Tibial nerve (tissue), 4 donors: ENCODE measurements at regions not wholly inside any gene's neighbourhood (a gene's known extent, or its start where the extent isn't known, plus 50 kb on each side); places are given as distances from the start of the nearest gene placed in this dataset.

ENCODE experiments used
- DNase-seq, 2 donors: peaks; one replicate each; pipeline ENCODE4 v3.0.0-alpha.2; 2019; ENCODE audit warnings: low spot score in 2 of 2
- H3K27ac ChIP-seq, 4 donors: fragments of 200-600 bp; sonication (generic) in 3 of 4; one replicate each; pipeline ENCODE4 v1.5.1; 2017 to 2019; ENCODE audit warnings: mild to moderate bottlenecking in 1 of 4
- H3K27me3 ChIP-seq, 2 donors: fragments of 200-600 bp; sonication (generic) in 1 of 2; one replicate each; pipeline versions ENCODE4 v1.5.1 to v1.6.0; 2017 to 2019
- H3K36me3 ChIP-seq, 3 donors: fragments of 200-600 bp; sonication (generic); one replicate each; pipeline ENCODE4 v1.5.1; 2018 to 2019
- H3K4me1 ChIP-seq, 4 donors: fragments of 200-600 bp; sonication (generic) in 3 of 4; one replicate each; pipeline ENCODE4 v1.5.1; 2017 to 2019
- H3K4me3 ChIP-seq, 4 donors: fragments of 200-600 bp; sonication (generic) in 3 of 4; one replicate each; pipeline ENCODE4 v1.5.1; 2017 to 2019; ENCODE audit warnings: mild to moderate bottlenecking in 1 of 4, moderate library complexity in 1 of 4
- H3K9me3 ChIP-seq, 4 donors: fragments of 200-600 bp; sonication (generic) in 3 of 4; one replicate each; pipeline ENCODE4 v1.5.1; 2017 to 2019
- CTCF ChIP-seq, 5 experiments: fragments of 200-600 bp in 3 of 5; fragments of 450-650 bp in 2 of 5; sonication (generic) in 3 of 5; IDR thresholded peaks; one replicate each; pipeline ENCODE4 v1.5.1; 2016 to 2019; ENCODE audit warnings: antibody characterized with exemption in 5 of 5, mild to moderate bottlenecking in 3 of 5, moderate library complexity in 2 of 5
- EP300 ChIP-seq, 2 donors: sonication (generic); formaldehyde crosslinking; IDR thresholded peaks; one replicate each; pipeline ENCODE4 v1.6.1; 2017; ENCODE audit warnings: antibody characterized with exemption in 2 of 2, mild to moderate bottlenecking in 1 of 2
- POLR2A ChIP-seq, 2 donors: fragments of 450-650 bp; IDR thresholded peaks; one replicate each; pipeline ENCODE4 v1.6.1; 2017; ENCODE audit warnings: antibody characterized with exemption in 2 of 2, mild to moderate bottlenecking in 2 of 2, moderate library complexity in 2 of 2
- WGBS, 2 donors: methylation state at CpG; one replicate each; pipeline ENCODE4 v1.1.5; 2018; 5-methylcytosine and 5-hydroxymethylcytosine counted together

GRCh38 chr1:5373281-5373680 lies 618.9 kb downstream of the NPHP4 start:
- Histone ChIP-seq H3K27ac (no peak overlapping the region), H3K4me1 (no peaks in the 10 kb centered on the region), H3K27me3 (no peaks in the 10 kb centered on the region), H3K9me3 (peaks cover 0 to 10% (median 0%) of the 10 kb centered on the region in 4 donors), H3K4me3 (no peak overlapping the region), H3K36me3 (no peaks in the 10 kb centered on the region)
- TF ChIP-seq CTCF (IDR thresholded peaks at IDR 0.05) (no peak), POLR2A (IDR thresholded peaks at IDR 0.05) (no peak), EP300 (IDR thresholded peaks at IDR 0.05) (no peak)
- 92 to 96% methylated on average over 4 of the region's 4 CpGs for WGBS, 2 donors
- DNase-seq = no peak

- no peak for DNase-seq
- Histone ChIP-seq H3K4me3 (no peak overlapping the region), H3K27ac (no peak overlapping the region), H3K9me3 (peaks cover 0 to 10% (median 0%) of the 10 kb centered on the region in 4 donors), H3K36me3 (no peaks in the 10 kb centered on the region), H3K27me3 (no peaks in the 10 kb centered on the region), H3K4me1 (no peaks in the 10 kb centered on the region)
- WGBS, 2 donors = 79 to 83% methylated on average over 7 of the region's 7 CpGs
- TF ChIP-seq POLR2A (IDR thresholded peaks at IDR 0.05) = no peak
- no peak for TF ChIP-seq EP300 (IDR thresholded peaks at IDR 0.05)
- no peak for TF ChIP-seq CTCF (IDR thresholded peaks at IDR 0.05)
These were observed 621.0 kb downstream of the NPHP4 start for GRCh38 chr1:5371270-5371669.

- H3K27me3 ChIP-seq = no peaks in the 10 kb centered on the region
- 72 to 83% methylated on average over 3 of the region's 3 CpGs for WGBS, 2 donors
These were observed 621.9 kb downstream of the NPHP4 start for GRCh38 chr1:5370311-5370710.

GRCh38 chr1:5369223-5369622 lies 623.0 kb downstream of the NPHP4 start:
- H3K36me3 ChIP-seq = no peaks in the 10 kb centered on the region
- 54 to 73% methylated on average over 1 of the region's 1 CpG for WGBS, 2 donors
- no peak overlapping the region for H3K4me3 ChIP-seq
- no peak for TF ChIP-seq POLR2A (IDR thresholded peaks at IDR 0.05)
- no peak for DNase-seq
- H3K27ac ChIP-seq = no peak overlapping the region
- H3K27me3 ChIP-seq = no peaks in the 10 kb centered on the region
- peaks cover 0 to 10% (median 0%) of the 10 kb centered on the region in 4 donors for H3K9me3 ChIP-seq
- no peaks in the 10 kb centered on the region for H3K4me1 ChIP-seq

More at GRCh38 chr1:5370311-5370710, 621.9 kb downstream of the NPHP4 start:
- no peak overlapping the region for H3K27ac ChIP-seq
- peaks cover 0 to 10% (median 0%) of the 10 kb centered on the region in 4 donors for H3K9me3 ChIP-seq
- H3K4me3 ChIP-seq = no peak overlapping the region
- TF ChIP-seq EP300 (IDR thresholded peaks at IDR 0.05) = no peak
- TF ChIP-seq POLR2A (IDR thresholded peaks at IDR 0.05) = no peak
- no peak for TF ChIP-seq CTCF (IDR thresholded peaks at IDR 0.05)
- H3K4me1 ChIP-seq = no peaks in the 10 kb centered on the region
- H3K36me3 ChIP-seq = no peaks in the 10 kb centered on the region
- no peak for DNase-seq

- no peaks in the 10 kb centered on the region for H3K4me1 ChIP-seq
- no peak overlapping the region for H3K27ac ChIP-seq
- no peaks in the 10 kb centered on the region for H3K36me3 ChIP-seq
- no peak for TF ChIP-seq POLR2A (IDR thresholded peaks at IDR 0.05)
- TF ChIP-seq EP300 (IDR thresholded peaks at IDR 0.05) = no peak
- TF ChIP-seq CTCF (IDR thresholded peaks at IDR 0.05) = no peak
- H3K27me3 ChIP-seq = no peaks in the 10 kb centered on the region
- WGBS, 2 donors = 68 to 75% methylated on average over 5 of the region's 5 CpGs
- H3K4me3 ChIP-seq = no peak overlapping the region
- no peak for DNase-seq
- H3K9me3 ChIP-seq = peaks cover 0 to 5% (median 0%) of the 10 kb centered on the region in 4 donors
These were observed 624.0 kb downstream of the NPHP4 start for GRCh38 chr1:5368201-5368600.

GRCh38 chr1:5367306-5367705 lies 624.9 kb downstream of the NPHP4 start:
- H3K27me3 ChIP-seq = no peaks in the 10 kb centered on the region
- H3K36me3 ChIP-seq = no peaks in the 10 kb centered on the region
- 77 to 88% methylated on average over 6 of the region's 6 CpGs for WGBS, 2 donors
- no peak overlapping the region for H3K4me3 ChIP-seq
- DNase-seq = no peak
- H3K27ac ChIP-seq = no peak overlapping the region
- no peaks in the 10 kb centered on the region for H3K4me1 ChIP-seq
- TF ChIP-seq CTCF (IDR thresholded peaks at IDR 0.05) = no peak
- no peak for TF ChIP-seq EP300 (IDR thresholded peaks at IDR 0.05)
- no peak for TF ChIP-seq POLR2A (IDR thresholded peaks at IDR 0.05)
- H3K9me3 ChIP-seq = no peaks in the 10 kb centered on the region
